GM19043 (cell line): ENCODE measurements at regions not wholly inside any gene's neighbourhood (a gene's known extent, or its start where the extent isn't known, plus 50 kb on each side); places are given as distances from the start of the nearest gene placed in this dataset.
A peak's percentile ranks its signal among the peaks of the same experiment; 100 is the strongest.

Experiments
- ATAC-seq: cut with Tn5 transposase; IDR thresholded peaks from one replicate; pipeline ENCODE4 v1.9.1; 2021; ENCODE audit warnings: low read depth; ENCODE audit not compliant: unreplicated experiment

DNA sequence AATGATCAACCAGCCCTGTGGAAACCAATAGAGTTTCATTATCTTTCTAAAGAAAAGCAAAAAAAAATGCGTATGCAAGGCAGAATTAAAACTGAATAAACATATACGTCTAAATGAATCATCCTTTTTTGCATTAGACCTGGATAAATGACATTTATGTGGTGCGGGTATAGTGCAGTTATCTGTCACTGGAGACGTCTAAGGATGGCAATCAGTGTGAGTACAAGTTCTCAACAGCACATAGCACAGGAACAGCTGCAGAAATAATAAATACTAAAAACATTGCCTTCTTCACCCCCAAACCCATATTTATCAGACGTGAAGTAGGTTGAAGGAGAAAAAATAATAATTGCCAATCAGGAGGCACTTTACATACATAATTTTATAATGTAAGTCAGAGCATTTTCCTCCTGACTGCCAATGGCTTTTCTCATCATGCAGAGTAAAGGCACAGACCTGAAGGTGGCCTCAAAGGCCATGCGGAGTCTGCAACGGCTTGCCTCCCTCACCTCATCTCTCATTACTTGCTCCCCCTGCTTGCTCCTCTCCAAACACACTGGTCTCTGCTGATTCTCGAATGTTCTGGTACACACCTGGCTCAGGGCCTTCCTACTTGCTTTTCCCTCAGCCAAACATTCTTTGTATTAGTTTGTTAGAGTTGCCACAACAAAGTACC is 574.7 kb upstream of the PLXNA2 start:
- no peak for ATAC-seq

DNA sequence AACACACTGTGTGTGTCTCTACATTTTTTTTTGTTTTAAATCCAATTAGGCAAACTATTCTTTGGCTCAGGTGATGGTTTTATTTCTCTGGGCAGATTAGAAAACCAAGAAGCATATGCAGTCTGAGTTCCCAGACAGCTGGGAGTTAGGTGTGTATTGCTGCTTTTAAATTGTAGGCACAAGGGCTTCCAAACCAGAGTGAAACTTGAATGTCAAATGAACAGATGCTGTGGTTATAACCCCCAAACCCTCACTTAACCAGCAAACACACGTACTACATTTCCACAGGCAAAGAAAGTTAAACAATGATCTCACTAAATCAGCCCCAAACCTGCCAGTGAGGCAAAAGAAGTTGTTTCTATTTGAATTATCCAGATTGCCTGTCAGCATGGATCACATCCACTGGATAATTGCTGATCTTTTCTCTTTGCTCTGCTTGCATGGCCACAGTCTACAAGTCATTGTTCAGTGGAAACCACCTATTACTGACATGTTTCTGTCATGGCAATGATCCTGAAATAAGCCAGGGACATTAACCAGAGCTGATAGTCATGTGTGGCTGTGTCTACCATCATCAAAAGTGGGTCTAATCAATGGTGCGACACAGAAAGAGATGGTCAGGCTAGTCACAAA is 576.5 kb upstream of the PLXNA2 start:
- no peak for ATAC-seq

- ATAC-seq = no peak
Observed at GRCh38 chr1:208821939-208822338, 577.8 kb upstream of the PLXNA2 start.

- ATAC-seq = no peak
Observed at GRCh38 chr1:208825300-208825699, 581.1 kb upstream of the PLXNA2 start.

- ATAC-seq = no peak
Observed at GRCh38 chr1:208829595-208829994, 585.4 kb upstream of the PLXNA2 start.

DNA sequence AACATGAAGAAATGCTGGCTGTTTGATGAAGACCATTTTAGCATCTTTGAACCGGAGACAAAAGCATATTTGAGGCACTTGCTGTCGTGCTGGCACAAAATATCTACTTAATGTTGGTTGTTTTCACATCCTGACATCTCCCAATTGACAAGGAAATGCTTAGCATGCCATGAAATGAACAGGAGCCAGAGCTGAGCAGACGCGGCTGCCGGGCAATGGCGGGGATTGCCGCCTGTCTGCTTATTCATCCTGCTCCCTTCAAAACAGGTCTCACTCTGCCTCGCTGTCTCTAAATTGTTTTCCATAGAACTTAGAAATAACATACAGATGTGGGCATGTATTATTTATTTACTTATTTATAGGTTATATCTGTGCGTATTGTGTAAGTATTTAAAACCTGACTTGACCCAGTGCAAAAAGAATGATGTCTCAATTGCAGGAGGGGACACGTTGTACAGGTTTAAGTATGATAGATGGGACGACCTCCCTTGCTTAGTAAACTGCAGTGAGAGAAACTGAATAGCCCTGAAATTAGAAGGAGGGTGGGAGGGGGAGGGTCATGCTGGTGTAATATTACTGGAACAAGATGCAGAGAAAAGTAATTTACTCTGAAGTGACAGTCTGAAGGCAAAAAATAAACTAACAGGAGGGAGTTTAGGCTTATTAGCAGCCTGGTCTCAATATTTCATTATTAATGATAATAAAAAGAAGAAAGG is 590.4 kb upstream of the PLXNA2 start:
- no peak for ATAC-seq

GRCh38 chr1:208835097-208835463 is 590.9 kb upstream of the PLXNA2 start:
- no peak for ATAC-seq

DNA sequence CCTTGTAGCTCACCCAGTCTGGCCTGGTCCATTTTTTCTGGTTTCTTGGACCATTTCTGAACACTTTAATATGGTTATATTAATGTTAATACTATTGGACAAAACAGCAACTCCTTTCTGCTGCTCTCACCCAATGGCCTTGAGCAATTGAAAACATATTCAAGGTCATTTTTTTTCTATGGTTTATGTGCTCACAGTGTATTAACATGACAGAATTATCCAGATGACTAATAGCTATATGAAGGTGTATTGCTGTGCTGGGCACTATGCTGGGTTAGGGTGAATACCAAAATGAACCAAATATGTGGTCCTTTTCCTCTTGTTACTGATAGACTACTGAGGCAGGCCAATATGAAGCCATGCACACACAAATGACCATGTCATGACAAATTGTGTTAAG is 591.6 kb upstream of the PLXNA2 start:
- no peak for ATAC-seq

DNA sequence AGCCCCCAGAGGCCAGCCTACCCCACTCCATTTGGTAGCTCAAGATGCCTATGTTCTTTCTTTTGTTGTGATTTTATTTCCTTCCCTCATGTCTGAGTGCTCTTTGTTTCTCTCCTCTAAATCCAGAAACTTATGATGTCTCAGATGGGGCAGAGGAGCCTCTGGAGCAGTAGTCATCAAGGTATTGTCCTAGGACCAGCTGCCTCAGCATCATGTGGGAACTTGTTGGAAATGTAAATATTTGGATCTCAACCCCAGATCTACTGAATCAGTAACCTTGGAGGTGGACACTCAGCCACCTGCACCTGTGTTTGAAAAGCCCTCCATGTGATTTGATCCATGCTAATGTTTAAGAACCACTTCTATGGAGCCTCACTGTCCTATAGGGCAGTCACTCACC is 593.1 kb upstream of the PLXNA2 start:
- ATAC-seq = no peak

DNA sequence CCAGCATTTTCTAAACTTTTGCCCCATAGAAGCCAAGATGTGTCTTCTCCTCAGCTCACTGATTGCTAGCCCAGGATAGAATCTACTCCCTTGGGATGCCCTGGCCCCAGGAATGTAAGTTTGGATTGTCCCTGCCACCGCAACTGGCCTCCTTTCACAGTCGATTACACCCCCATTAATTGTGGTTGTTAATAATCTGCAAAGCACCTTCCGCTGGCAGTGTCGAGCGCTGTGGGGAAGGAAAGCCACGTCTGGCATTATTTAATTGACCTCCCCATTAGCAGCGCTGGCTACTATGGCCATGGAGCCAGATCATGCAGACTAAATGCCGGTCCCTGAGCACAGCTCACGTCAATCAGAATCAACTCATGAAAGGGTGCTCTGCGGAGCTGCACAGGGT is 597.3 kb upstream of the PLXNA2 start:
- no peak for ATAC-seq

DNA sequence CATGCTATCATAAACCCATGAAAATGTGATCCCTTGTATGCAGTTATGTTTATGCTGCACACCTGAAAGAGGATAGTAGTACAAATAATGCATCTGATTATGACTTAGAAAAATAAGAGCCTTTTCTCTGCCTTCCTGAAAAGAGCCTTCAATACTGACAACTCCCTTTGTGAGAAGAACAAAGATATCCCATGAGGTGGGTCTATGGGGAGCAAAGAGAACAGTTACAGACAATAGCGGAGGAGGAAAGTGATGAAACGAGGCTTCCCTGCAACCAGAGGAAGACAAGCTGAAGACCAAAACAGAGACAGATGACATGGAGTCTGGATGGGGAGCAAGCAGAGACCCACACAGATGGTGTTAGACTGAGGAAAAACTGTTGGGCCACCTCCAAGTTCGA is 598.3 kb upstream of the PLXNA2 start:
- no peak for ATAC-seq

- no peak for ATAC-seq
Observed at GRCh38 chr1:208844158-208844557, 600.0 kb upstream of the PLXNA2 start.

DNA sequence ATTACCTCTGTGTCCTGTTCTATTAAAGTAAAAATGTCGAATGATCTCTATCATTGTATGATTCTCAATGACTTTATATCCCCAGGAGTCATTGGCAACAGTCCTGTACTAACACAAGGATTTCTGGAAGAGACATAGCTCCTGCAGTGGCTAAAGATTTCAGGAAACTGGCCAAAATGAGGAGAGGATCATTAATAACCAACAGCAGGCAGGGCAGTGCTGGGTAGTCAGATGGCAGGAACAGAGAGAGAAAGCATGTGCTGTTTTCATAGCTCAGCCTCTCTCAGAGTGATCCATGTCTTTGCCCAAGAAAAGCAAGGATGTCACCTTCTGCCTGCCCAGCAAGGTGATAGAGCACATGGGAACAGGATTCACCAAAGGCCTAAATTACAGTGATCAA is 604.7 kb upstream of the PLXNA2 start:
- no peak for ATAC-seq

DNA sequence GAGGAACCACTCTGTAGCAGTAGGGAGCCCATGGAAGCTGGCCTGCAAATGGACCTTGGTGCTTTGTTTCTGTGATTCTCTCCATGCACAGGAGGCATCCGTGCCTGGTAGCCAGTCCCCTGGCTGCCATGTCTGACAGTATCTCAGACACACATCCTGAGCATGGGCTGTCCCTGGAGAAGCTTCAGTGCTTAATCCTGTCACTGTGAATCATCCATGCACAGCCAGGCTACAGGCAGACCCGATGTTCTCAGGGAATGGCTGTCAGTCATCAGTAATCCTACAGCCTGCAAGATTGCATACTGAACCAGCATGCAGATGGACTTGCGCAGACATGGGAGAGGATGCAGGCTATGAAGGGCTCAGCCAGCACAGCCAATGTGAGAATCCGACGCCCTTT is 606.3 kb upstream of the PLXNA2 start:
- no peak for ATAC-seq

DNA sequence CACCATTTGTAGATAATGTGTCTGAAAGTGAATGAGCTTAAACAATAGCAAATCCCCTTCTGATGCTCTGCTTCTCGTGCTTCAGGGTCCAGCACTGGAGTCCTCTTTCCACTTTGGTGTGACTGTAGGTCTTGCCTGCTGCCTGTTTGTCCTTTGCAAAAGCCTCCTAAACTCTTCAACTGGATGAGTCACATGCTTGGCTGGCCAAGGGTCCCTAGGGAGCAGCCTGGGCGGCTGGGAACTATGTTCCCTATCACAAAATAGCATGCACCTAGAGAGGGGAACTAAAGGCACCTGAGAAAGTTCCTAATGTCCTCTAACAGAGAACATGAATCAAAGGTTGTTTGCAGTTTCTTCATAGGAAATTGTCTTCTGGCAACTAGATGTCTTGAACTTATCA is 607.2 kb upstream of the PLXNA2 start:
- no peak for ATAC-seq

DNA sequence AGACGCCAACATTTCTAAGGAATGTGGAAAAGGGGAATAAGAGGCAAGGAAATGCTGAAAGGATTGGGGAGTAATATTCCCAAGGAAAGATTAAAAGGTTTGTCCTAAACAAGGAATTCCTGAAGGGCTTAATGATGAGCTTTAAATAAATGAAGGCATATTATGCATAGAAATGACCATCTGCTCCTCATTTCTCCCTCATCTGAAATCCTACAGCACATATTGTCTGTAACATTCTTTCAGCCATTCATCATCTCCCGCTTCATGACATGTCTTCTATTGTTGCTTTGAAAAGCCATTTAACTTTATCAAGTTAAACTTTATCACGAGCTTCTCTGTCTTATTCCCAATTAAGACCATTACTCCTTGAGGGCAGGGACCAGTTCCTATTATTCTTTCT is 608.7 kb upstream of the PLXNA2 start:
- ATAC-seq = no peak

GRCh38 chr1:208855403-208855802 is 611.2 kb upstream of the PLXNA2 start:
- peak; percentile 84 for ATAC-seq

DNA sequence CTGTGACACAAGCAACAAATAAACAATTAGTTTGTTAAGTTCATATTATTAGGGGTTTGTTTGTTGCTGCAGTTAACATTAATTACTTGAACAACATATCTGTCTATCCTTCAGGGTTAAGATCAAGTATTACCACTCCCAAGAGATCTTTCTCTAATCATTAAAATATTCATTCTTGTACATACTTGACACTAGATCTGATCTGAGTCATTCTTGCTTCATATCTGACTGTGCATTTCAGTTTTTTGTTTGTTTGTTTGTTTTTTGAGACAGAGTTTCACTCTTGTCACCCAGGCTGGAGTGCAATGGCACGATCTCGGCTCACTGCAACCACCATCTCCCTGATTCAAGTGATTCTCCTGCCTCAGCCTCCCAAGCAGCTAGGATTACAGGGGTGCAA is 613.3 kb upstream of the PLXNA2 start:
- ATAC-seq = no peak

- ATAC-seq = no peak
Observed at GRCh38 chr1:208858738-208859137, 614.6 kb upstream of the PLXNA2 start.

DNA sequence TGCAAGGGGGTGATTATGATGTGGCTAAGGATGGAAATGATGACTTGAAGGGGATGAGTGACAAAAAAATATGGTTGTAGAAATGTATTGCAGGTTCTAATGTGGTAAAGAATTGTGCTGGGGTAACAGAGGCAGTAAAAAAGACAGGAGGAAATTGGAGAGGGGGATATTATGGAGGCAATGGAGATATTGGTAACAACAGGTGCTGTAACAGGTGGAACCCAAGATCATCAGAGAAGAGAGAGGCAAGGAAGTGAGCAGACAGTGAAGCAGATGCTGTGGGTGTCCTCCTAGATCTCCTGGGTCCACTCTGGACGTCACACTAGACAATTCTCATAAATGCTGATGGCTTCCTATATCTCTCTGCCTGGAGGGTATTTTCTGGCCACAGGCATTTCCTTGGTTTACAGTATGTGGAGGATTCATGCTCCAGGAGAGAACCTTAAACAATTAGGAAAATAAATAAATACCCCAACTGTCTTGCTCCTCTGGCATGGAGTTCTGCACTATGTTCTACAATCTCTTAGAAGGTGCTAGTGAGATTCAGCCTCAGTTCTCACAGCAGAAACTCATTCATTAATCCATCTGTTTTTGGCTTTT is 620.3 kb upstream of the PLXNA2 start:
- no peak for ATAC-seq

GRCh38 chr1:208866386-208866955 is 622.3 kb upstream of the PLXNA2 start:
- ATAC-seq = no peak
